K562 (cell line): ENCODE measurements at regions not wholly inside any gene's neighbourhood (a gene's known extent, or its start where the extent isn't known, plus 50 kb on each side); places are given as distances from the start of the nearest gene placed in this dataset.

ENCODE experiments used
- ATAC-seq: fragments of 200-7000 bp; cut with Tn5 transposase; 3 replicates; pipeline ENCODE4 v1.9.1; 2020; ENCODE audit warnings: moderate library complexity
- BruUV-seq: library from RNA; stranded (reverse); fragments of 400-500 nt; replicated peaks from 2 replicates; lab custom pipeline; 2021; lab: Mats Ljungman, UMichigan
- CTCF ChIA-PET: fragments of 300-600 bp; formaldehyde crosslinking; extraction: SDS; loops from one replicate; lab custom pipeline; 2021; ENCODE audit warnings: low intra/inter-chr PET ratio; lab: Yijun Ruan, JAX
- POLR2A ChIA-PET: fragments of 300-600, 350-650 bp; sonication (Branson Sonifier 250); formaldehyde crosslinking; extraction: SDS; loops from one replicate; lab custom pipeline; 2021; ENCODE audit warnings: antibody characterized with exemption, inconsistent platforms; lab: Yijun Ruan, JAX
- DNase-seq, 4 experiments: peaks; one replicate each; pipeline versions ENCODE4 v3.0.0 to v3.0.0-alpha.2; 2011 to 2018; ENCODE audit warnings: low spot score in 3 of 4, mixed read lengths in 3 of 4; ENCODE audit errors: extremely low read depth in 1 of 4
- FAIRE-seq: peaks from 2 replicates; lab custom pipeline; 2011; peaks lifted over from hg19 to GRCh38; lab: Jason Lieb, UNC
- H2AFZ ChIP-seq: 2 replicates; pipeline ENCODE4 v1.6.0; 2011; ENCODE audit warnings: low read depth, low read length, control low read depth, inconsistent platforms
- H3K27ac ChIP-seq: fragments of 200-600 bp; 3 replicates; pipeline ENCODE4 v1.8.0; 2011; ENCODE audit warnings: low read depth, mild to moderate bottlenecking, control low read depth, inconsistent platforms, low read length, moderate library complexity, mixed read lengths; ENCODE audit errors: extremely low read depth
- H3K27me3 ChIP-seq, 2 experiments: fragments of 300-600 bp in 1 of 2; 2 replicates in 1 of 2; 3 replicates in 1 of 2; pipeline versions ENCODE4 v1.6.0 to v1.8.0; 2011; ENCODE audit warnings: inconsistent platforms in 2 of 2, low read length in 2 of 2, mild to moderate bottlenecking in 1 of 2, mixed read lengths in 1 of 2, moderate library complexity in 1 of 2; ENCODE audit not compliant: control insufficient read depth in 2 of 2, insufficient read depth in 2 of 2
- H3K36me3 ChIP-seq: fragments of 300-600 bp; 3 replicates; pipeline ENCODE4 v1.8.0; 2011; ENCODE audit warnings: mild to moderate bottlenecking, low read length, inconsistent platforms; ENCODE audit not compliant: control insufficient read depth, insufficient read depth
- H3K4me1 ChIP-seq, 2 experiments: fragments of 200-600 bp in 1 of 2; replicated peaks in 1 of 2; 2 replicates in 1 of 2; 3 replicates in 1 of 2; pipeline versions ENCODE4 v1.5.1 to v1.8.0; 2011; ENCODE audit warnings: inconsistent platforms in 2 of 2, low read length in 2 of 2, mild to moderate bottlenecking in 1 of 2, mixed read lengths in 1 of 2, moderate library complexity in 1 of 2; ENCODE audit not compliant: control insufficient read depth in 2 of 2, insufficient read depth in 2 of 2
- H3K4me2 ChIP-seq: 2 replicates; pipeline ENCODE4 v1.6.1; 2011; ENCODE audit warnings: low read length, control low read depth, inconsistent platforms, mixed read lengths; ENCODE audit not compliant: insufficient read depth
- H3K4me3 ChIP-seq: fragments of 200-600 bp; sonication (generic), shearing (Covaris generic); 2 replicates; pipeline ENCODE4 v1.5.1; 2016; ENCODE audit warnings: control low read depth, inconsistent platforms
- H3K79me2 ChIP-seq: fragments of 200-600 bp; 3 replicates; pipeline ENCODE4 v1.8.0; 2011; ENCODE audit warnings: low read length, inconsistent platforms; ENCODE audit not compliant: control insufficient read depth, insufficient read depth
- H3K9ac ChIP-seq, 2 experiments: 2 replicates each; pipeline versions ENCODE4 v1.6.0 to v1.6.1; 2011; ENCODE audit warnings: low read depth in 2 of 2, low read length in 2 of 2, control low read depth in 1 of 2, inconsistent platforms in 1 of 2, mild to moderate bottlenecking in 1 of 2, mixed read lengths in 1 of 2; ENCODE audit not compliant: insufficient read depth in 1 of 2
- H3K9me1 ChIP-seq: one replicate; pipeline ENCODE4 v1.6.0; 2011; ENCODE audit warnings: inconsistent platforms, mild to moderate bottlenecking, low read length, moderate library complexity; ENCODE audit not compliant: control insufficient read depth, insufficient read depth
- H3K9me3 ChIP-seq: replicated peaks from 2 replicates; pipeline ENCODE4 v1.5.1; 2011; ENCODE audit warnings: low read depth, low read length, inconsistent platforms; ENCODE audit not compliant: control insufficient read depth, insufficient read depth
- H4K20me1 ChIP-seq: replicated peaks from 2 replicates; pipeline ENCODE4 v1.6.1; 2011; ENCODE audit warnings: low read length, inconsistent platforms, mixed read lengths; ENCODE audit not compliant: control insufficient read depth, insufficient read depth
- AFF4 ChIP-seq: sonication (generic); formaldehyde crosslinking; IDR thresholded peaks from 2 replicates; pipeline ENCODE4 v1.8.0; 2023; ENCODE audit warnings: mild to moderate bottlenecking, missing genetic modification reagents
- ATF2 ChIP-seq: sonication (generic); formaldehyde crosslinking; IDR thresholded peaks from 2 replicates; pipeline ENCODE4 v1.8.1; 2022; ENCODE audit warnings: missing genetic modification reagents
- BHLHE40 ChIP-seq: IDR thresholded peaks from 2 replicates; pipeline ENCODE4 v1.6.1; 2011; ENCODE audit warnings: low read length, improper control_type of control experiment
- BRF1 ChIP-seq: IDR thresholded peaks from 3 replicates; pipeline ENCODE4 v1.6.1; 2011; ENCODE audit warnings: borderline replicate concordance, mild to moderate bottlenecking; ENCODE audit not compliant: insufficient read length; ENCODE audit errors: extremely low read depth
- KAT7 ChIP-seq: sonication (generic); formaldehyde crosslinking; IDR thresholded peaks from 2 replicates; pipeline ENCODE4 v1.8.0; 2022; ENCODE audit warnings: missing genetic modification reagents, mild to moderate bottlenecking, borderline replicate concordance
- NR3C1 ChIP-seq: sonication (generic); formaldehyde crosslinking; IDR thresholded peaks from 2 replicates; pipeline ENCODE4 v1.8.1; 2022; ENCODE audit warnings: missing genetic modification reagents
- NRF1 ChIP-seq, 2 experiments: fragments of 450-650 bp; IDR thresholded peaks in 1 of 2; conservative IDR thresholded peaks in 1 of 2; 2 replicates each; pipeline ENCODE4 v1.6.1; 2014; ENCODE audit warnings: mild to moderate bottlenecking in 2 of 2
- POLR2A ChIP-seq: fragments of 450-650 bp; conservative IDR thresholded peaks from 2 replicates; pipeline ENCODE4 v1.6.1; 2016
- SMARCB1 ChIP-seq: IDR thresholded peaks from 2 replicates; pipeline ENCODE4 v1.6.1; 2011; ENCODE audit warnings: improper control_type of control experiment, low read depth; ENCODE audit not compliant: insufficient read length
- SREBF2 ChIP-seq: sonication (generic); formaldehyde crosslinking; IDR thresholded peaks from 2 replicates; pipeline ENCODE4 v1.4.0; 2020; ENCODE audit warnings: mild to moderate bottlenecking, missing genetic modification reagents
- TGIF2 ChIP-seq: sonication (generic); formaldehyde crosslinking; IDR thresholded peaks from 2 replicates; pipeline ENCODE4 v1.8.1; 2022; ENCODE audit warnings: mild to moderate bottlenecking, missing genetic modification reagents, moderate library complexity
- TRIM28 ChIP-seq: fragments of 450-650 bp; IDR thresholded peaks from 2 replicates; pipeline ENCODE4 v1.6.1; 2017
- ZNF121 ChIP-seq: sonication (generic); formaldehyde crosslinking; conservative IDR thresholded peaks from 2 replicates; pipeline ENCODE4 v1.8.0; 2022; ENCODE audit warnings: missing genetic modification reagents
- ZNF280B ChIP-seq: fragments of 250-450 bp; sonication (Bioruptor Pico); IDR thresholded peaks from 2 replicates; pipeline ENCODE4 v1.5.1; 2021; ENCODE audit warnings: mild to moderate bottlenecking
- ZNF77 ChIP-seq: fragments of 250-450 bp; sonication (Bioruptor Pico); IDR thresholded peaks from 2 replicates; pipeline ENCODE4 v1.5.0; 2020
- WGBS: fragments of 100-300 bp; shearing (Covaris generic); methylation state at CpG from one replicate; pipeline ENCODE4 v1.1.6; 2016; ENCODE audit warnings: low coverage, mixed read lengths; ENCODE audit not compliant: insufficient coverage; ENCODE audit errors: missing lambda C conversion rate; 5-methylcytosine and 5-hydroxymethylcytosine counted together
- in situ Hi-C: fragments of 300-500 bp; cut with MboI; formaldehyde crosslinking; loops from 4 replicates; pipeline ENCODE4 v1.15.0; 2018; ENCODE audit warnings: inconsistent platforms, mixed read lengths
- intact Hi-C: fragments of 100-400 bp; cut with micrococcal nuclease; formaldehyde crosslinking; loops from 2 replicates; pipeline ENCODE4 v1.14.2; 2022
- TF ChIP-seq, protein P1 (sequence below): fragments of 450-650 bp; formaldehyde crosslinking; IDR thresholded peaks from 2 replicates; pipeline ENCODE4 v1.4.0; 2020; ENCODE audit warnings: mild to moderate bottlenecking
- TF ChIP-seq, protein P2 (sequence below): fragments of 450-650 bp; formaldehyde crosslinking; IDR thresholded peaks from 2 replicates; pipeline ENCODE4 v1.4.0; 2022; ENCODE audit warnings: mild to moderate bottlenecking, moderate library complexity

DNA sequence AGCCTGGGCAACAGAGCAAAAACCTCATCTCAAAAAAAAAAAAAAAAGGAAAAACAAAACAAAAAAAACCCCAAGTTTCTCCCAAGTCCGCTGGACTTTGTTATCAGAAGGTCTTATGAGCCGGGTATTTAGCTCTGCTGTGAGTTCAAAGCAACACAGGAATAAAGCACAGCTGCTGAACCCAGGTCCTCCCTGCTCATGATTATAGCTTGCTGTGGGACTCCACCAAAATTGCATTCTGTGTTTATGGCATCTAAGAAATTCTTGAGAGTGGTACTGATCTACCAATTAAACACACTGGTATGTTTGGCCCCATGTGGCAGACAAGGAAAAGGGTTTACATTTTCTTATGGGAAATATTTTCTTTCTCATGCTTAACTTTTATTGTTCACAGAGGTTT is 93.6 kb upstream of the NEDD9 start:
- H3K27me3 ChIP-seq, result peaks cover 0 to 34% of the 10 kb centered on the region in 2 experiments; a peak in 2 of 5 replicates
- H3K36me3 ChIP-seq, result no peaks in the 10 kb centered on the region
- in situ Hi-C loops, result no loop called here
- intact Hi-C loops, result no loop called here
- no peak overlapping the region for H3K4me2 ChIP-seq
- no peak overlapping the region for H3K9ac ChIP-seq
- no peaks in the 10 kb centered on the region for H3K4me1 ChIP-seq
- no peaks in the 10 kb centered on the region for H3K9me1 ChIP-seq
- ATAC-seq (no peak), DNase-seq (no peak), FAIRE-seq (no peak)
- no peaks in the 10 kb centered on the region for H4K20me1 ChIP-seq
- CTCF ChIA-PET, result no interaction called here
- WGBS, result 0% methylated on average over 2 of the region's 2 CpGs
- no peak overlapping the region for H2AFZ ChIP-seq
- no peak overlapping the region for H3K27ac ChIP-seq
- no peak overlapping the region for H3K4me3 ChIP-seq
- no peaks in the 10 kb centered on the region for H3K79me2 ChIP-seq
- no peaks in the 10 kb centered on the region for H3K9me3 ChIP-seq
- BruUV-seq, result no TSS peak
- POLR2A ChIA-PET, result no interaction called here
- TF ChIP-seq, protein P1, sequence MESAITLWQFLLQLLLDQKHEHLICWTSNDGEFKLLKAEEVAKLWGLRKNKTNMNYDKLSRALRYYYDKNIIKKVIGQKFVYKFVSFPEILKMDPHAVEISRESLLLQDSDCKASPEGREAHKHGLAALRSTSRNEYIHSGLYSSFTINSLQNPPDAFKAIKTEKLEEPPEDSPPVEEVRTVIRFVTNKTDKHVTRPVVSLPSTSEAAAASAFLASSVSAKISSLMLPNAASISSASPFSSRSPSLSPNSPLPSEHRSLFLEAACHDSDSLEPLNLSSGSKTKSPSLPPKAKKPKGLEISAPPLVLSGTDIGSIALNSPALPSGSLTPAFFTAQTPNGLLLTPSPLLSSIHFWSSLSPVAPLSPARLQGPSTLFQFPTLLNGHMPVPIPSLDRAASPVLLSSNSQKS, result no peak
- no peak for TF ChIP-seq TGIF2 (CRISPR knock-in tag)
- no peak for TF ChIP-seq POLR2A
- TF ChIP-seq NR3C1 (CRISPR knock-in tag), result no peak
- no peak for TF ChIP-seq ATF2 (CRISPR knock-in tag)
- no peak for TF ChIP-seq BHLHE40
- TF ChIP-seq, protein P2, sequence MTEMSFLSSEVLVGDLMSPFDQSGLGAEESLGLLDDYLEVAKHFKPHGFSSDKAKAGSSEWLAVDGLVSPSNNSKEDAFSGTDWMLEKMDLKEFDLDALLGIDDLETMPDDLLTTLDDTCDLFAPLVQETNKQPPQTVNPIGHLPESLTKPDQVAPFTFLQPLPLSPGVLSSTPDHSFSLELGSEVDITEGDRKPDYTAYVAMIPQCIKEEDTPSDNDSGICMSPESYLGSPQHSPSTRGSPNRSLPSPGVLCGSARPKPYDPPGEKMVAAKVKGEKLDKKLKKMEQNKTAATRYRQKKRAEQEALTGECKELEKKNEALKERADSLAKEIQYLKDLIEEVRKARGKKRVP (CRISPR knock-in tag), result no peak
- no peak for TF ChIP-seq ZNF121
- TF ChIP-seq KAT7 (CRISPR knock-in tag), result no peak
- no peak for TF ChIP-seq ZNF280B
- no peak for TF ChIP-seq SMARCB1
- TF ChIP-seq NRF1 (conservative IDR thresholded peaks at IDR 0.05 in 1 of 2, IDR thresholded peaks at IDR 0.05 in 1 of 2), result no peak
- no peak for TF ChIP-seq ZNF77 (CRISPR knock-in tag)
- no peak for TF ChIP-seq BRF1
- no peak for TF ChIP-seq SREBF2
- TF ChIP-seq AFF4 (CRISPR knock-in tag), result no peak
- TF ChIP-seq TRIM28, result no peak
